GM18505 (cell line): ENCODE measurements at regions not wholly inside any gene's neighbourhood (a gene's known extent, or its start where the extent isn't known, plus 50 kb on each side); places are given as distances from the start of the nearest gene placed in this dataset.
"Not testable (repeated sequence)": the region's sequence is repeated elsewhere in the genome, so short reads cannot be mapped to it uniquely, and the experiment has no call there.

Experiments used
- ATAC-seq: cut with Tn5 transposase; IDR thresholded peaks from one replicate; pipeline ENCODE4 v1.9.1; 2021; ENCODE audit not compliant: unreplicated experiment
- POLR2A ChIP-seq: IDR thresholded peaks from 4 replicates; pipeline ENCODE4 v1.6.1; 2011; ENCODE audit warnings: borderline replicate concordance; ENCODE audit not compliant: insufficient read depth, insufficient read length; ENCODE audit errors: extremely low read depth

- no peak for TF ChIP-seq POLR2A
- no peak for ATAC-seq
Measured at GRCh38 chr2:59858540-59858939, 694.9 kb downstream of the BCL11A start.

- ATAC-seq = no peak
Measured at GRCh38 chr2:59857109-59857508, 696.3 kb downstream of the BCL11A start.

DNA sequence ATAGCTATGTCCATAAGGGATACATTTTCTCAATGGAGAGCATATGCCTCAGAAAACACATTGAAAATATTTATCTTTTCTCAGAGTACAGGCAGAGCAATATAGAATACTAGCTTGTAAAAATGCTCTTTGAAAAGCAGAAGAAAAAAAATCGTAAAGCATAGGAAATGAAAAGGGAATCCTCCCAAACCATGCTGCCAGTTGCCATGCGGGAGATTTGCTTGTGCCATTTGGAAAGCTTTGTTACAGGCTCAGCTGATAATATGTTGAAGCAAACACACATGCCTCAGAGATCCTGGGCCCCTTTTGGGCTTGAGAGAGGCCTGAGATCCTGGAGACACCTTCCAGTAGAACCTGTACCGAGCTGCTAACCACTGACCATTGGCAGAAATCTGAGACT, 697.1 kb downstream of the BCL11A start:
- ATAC-seq = no peak
- TF ChIP-seq POLR2A = no peak

More at GRCh38 chr2:59857109-59857508, 696.3 kb downstream of the BCL11A start:
- TF ChIP-seq POLR2A = no peak

GRCh38 chr2:59853032-59853431, 700.4 kb downstream of the BCL11A start:
- TF ChIP-seq POLR2A = no peak
- no peak for ATAC-seq

DNA sequence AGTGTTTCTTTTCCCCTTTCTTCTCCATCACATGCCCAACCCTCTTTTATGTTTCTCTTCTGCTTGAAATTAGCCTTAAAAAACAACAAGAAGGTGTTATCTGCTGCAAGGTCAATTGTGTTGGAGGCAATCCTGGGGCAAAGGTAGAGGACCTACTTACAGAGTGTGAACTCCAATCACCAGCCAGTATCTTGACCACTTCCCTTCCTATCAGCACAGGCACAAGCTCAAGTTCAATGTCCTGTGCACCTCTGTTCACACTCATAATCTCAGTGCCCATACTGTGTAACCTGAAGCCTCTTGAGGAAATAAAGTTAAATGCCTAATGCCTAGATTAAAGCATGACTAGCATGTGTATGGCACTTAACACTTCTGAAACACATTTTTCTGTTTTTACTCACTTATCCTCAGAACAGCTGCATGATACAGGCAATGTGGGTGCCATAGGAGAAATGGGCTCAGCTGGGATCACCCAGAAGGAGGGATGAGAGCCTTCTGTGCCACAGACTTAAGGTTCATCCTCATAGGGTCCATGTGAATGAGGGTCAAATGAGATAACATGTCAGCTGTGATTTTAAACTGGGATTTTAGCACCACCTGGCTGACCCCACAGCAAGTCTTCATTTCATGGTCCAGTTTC, 701.5 kb downstream of the BCL11A start:
- TF ChIP-seq POLR2A = no peak
- no peak for ATAC-seq

DNA sequence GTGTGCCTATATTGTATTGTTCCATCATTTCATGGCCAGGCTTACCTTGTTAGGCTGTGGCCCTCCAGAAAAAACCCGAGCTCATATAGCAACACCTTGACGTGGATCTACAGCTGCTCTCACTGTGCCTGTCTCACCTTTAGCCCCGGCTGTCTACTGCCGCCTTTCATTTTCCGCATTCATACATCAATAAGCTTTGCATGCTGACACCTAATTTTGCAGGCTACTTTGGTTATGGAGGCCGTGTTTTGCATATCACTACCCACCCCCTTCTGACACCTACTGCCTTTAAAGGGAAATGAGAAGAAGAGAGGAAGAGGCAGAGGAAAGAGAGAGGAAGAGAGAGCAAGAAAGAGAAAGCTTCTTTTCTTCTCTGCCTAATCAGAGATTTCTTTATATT, 702.9 kb downstream of the BCL11A start:
- no peak for ATAC-seq
- TF ChIP-seq POLR2A = no peak

DNA sequence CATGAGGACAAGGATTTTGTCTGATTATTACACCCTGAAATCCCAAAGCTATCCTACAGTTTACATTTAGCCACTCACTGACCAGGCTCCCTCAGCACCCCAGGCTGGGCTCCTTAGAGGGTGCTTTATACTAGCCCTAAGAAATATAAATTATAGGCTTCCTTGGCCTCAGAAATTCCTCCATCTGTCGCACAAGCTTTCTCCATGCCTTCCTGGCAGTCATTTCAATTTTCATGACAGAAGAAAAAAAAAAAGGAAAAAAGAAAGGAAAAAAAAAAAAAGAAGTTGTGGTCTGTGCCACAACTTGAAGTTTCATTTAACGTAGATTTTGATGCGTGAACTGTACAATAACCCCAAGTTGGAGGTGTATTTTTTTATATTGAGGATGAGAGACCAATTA, 719.5 kb downstream of the BCL11A start:
- TF ChIP-seq POLR2A = no peak
- no peak for ATAC-seq

DNA sequence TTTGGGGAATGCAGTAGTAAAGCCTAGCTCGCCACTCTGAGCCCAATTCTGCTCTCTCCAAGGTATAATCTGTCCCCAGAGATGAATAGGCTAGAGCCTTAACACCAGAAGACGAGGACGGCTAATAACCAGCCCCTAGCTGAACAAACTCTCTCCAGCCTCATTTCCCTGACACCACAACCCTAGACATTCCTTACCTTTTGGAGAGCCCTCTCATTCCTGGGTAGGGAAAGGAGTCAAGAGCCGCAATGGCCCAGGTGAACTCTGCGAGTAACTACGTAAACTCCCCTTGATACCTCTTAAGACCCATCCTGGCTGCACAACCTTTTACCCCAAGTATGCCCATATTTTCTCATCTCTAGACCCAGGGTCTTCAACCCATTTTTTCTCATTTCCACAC, 722.9 kb downstream of the BCL11A start:
- no peak for ATAC-seq
- TF ChIP-seq POLR2A = no peak

GRCh38 chr2:59827677-59828076, 725.8 kb downstream of the BCL11A start:
- TF ChIP-seq POLR2A = no peak
- no peak for ATAC-seq

DNA sequence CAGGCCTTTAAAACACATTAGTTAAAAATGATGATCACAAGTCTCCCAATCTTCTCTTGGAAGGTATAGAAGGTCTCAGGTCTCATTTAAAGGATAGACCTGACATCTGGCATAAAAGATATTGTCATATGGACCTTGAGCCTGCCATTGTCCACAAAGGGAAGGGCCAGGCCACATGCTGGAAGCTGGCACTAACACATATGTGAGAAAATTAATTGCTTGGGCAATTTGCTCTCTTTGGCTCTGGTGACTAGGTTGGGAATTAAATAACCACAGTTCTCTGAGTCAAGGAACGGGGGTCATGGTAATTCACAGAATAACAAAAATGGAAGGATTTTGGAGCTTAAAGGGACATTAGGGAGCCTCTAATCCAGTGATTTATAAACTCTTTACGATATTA, 727.3 kb downstream of the BCL11A start:
- no peak for TF ChIP-seq POLR2A
- no peak for ATAC-seq

- ATAC-seq = no peak
- no peak for TF ChIP-seq POLR2A
Measured at GRCh38 chr2:59824314-59824713, 729.1 kb downstream of the BCL11A start.

- no peak for TF ChIP-seq POLR2A
- no peak for ATAC-seq
Measured at GRCh38 chr2:59816075-59816474, 737.4 kb downstream of the BCL11A start.

DNA sequence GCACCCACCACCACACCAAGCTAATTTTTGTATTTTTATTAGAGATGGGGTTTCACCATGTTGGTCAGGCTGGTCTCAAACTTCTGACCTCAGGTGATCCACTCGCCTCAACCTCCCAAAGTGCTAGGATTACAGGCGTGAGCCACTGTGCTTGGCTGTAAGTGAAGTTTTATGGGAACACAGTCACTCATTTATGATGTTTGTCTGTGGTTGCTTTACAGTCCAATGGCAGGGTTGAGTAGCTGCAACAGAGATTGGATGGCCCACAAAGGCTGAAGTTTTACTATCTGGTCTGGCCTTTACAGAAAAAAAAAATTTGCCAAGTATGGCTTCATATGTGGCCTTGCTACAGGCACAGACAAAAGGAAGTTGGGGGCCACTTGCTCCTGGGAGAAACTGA, 743.2 kb downstream of the BCL11A start:
- not testable (repeated sequence) for ATAC-seq

GRCh38 chr2:59806486-59806885, 747.0 kb downstream of the BCL11A start:
- TF ChIP-seq POLR2A = no peak

DNA sequence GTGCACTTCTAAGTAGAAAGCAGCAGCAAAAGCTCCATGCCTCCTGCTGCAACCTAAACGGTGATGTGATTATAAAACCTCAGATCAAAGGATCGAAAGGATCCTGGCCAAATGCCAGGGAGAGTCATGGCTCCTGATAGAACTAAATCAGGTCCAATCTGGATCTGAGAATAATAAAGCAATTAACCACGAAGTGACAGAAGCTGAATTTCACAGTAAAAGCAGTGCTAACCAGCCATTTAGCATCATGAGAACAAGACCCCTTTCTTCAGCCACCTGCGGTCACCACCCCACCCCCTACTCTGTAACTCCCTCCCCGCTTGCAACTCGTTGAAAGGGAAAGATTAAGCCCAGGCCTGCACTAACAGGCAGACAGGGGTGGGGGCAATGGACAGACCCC, 748.7 kb downstream of the BCL11A start:
- ATAC-seq = no peak
- no peak for TF ChIP-seq POLR2A

More at GRCh38 chr2:59806486-59806885, 747.0 kb downstream of the BCL11A start:
- no peak for ATAC-seq
